Lower lobe of right lung (tissue), 2 donors: ENCODE measurements at regions not wholly inside any gene's neighbourhood (a gene's known extent, or its start where the extent isn't known, plus 50 kb on each side); places are given as distances from the start of the nearest gene placed in this dataset.

ENCODE experiments used
- ATAC-seq, 2 donors: fragments of 200-7000 bp; cut with Tn5 transposase; one replicate each; pipeline ENCODE4 v1.9.1; 2020 to 2022; ENCODE audit warnings: mild to moderate bottlenecking in 2 of 2, moderate library complexity in 2 of 2
- DNase-seq: peaks from one replicate; pipeline ENCODE4 v3.0.0-alpha.2; 2020
- H3K27ac ChIP-seq: fragments of 200-600 bp; one replicate; pipeline ENCODE4 v1.8.0; 2022
- H3K27me3 ChIP-seq: fragments of 200-600 bp; one replicate; pipeline ENCODE4 v1.8.0; 2022; ENCODE audit warnings: low read depth
- H3K36me3 ChIP-seq: fragments of 200-600 bp; one replicate; pipeline ENCODE4 v1.8.0; 2022; ENCODE audit warnings: mild to moderate bottlenecking
- H3K4me1 ChIP-seq: fragments of 200-600 bp; one replicate; pipeline ENCODE4 v1.8.0; 2022
- H3K4me3 ChIP-seq: fragments of 200-600 bp; one replicate; pipeline ENCODE4 v1.8.0; 2022; ENCODE audit warnings: mild to moderate bottlenecking
- H3K9me3 ChIP-seq: fragments of 200-600 bp; one replicate; pipeline ENCODE4 v1.8.0; 2022
- intact Hi-C: fragments of 100-400 bp; cut with DNase I; formaldehyde crosslinking; loops from one replicate; pipeline ENCODE4 v1.11.0; 2022
- TF ChIP-seq, protein P1 (sequence below): fragments of 200-600 bp; IDR thresholded peaks from one replicate; pipeline ENCODE4 v1.8.0; 2022; ENCODE audit warnings: antibody characterized with exemption, mild to moderate bottlenecking
- donor health status: DM: no; HTN: yes; CAD: no; lungs with severe emphysema.

DNA sequence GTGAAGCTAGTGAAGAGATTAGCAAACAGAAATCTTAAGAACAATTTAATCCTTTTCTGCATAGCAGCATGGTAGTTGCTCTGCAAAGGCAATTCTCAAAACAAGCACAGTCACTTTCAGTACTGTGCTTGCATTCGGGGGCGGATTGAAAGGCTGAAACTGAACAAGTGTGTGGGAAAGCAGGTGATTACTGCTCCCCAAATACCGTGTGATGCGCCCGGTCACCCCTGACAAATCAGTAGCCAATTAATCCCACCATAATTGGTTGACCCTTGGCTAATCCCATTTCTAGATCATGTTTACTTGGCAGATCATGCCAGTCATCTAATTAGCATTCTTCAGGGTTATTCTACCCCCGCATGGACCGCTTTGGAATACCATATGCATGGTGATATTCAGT, 76.5 kb upstream of the ADRB1 start:
- no peak for DNase-seq
- TF ChIP-seq, protein P1, sequence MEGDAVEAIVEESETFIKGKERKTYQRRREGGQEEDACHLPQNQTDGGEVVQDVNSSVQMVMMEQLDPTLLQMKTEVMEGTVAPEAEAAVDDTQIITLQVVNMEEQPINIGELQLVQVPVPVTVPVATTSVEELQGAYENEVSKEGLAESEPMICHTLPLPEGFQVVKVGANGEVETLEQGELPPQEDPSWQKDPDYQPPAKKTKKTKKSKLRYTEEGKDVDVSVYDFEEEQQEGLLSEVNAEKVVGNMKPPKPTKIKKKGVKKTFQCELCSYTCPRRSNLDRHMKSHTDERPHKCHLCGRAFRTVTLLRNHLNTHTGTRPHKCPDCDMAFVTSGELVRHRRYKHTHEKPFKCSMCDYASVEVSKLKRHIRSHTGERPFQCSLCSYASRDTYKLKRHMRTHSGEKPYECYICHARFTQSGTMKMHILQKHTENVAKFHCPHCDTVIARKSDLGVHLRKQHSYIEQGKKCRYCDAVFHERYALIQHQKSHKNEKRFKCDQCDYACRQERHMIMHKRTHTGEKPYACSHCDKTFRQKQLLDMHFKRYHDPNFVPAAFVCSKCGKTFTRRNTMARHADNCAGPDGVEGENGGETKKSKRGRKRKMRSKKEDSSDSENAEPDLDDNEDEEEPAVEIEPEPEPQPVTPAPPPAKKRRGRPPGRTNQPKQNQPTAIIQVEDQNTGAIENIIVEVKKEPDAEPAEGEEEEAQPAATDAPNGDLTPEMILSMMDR: no peak
- no peak for ATAC-seq
- H3K4me3 ChIP-seq: no peak overlapping the region
- no peaks in the 10 kb centered on the region for H3K27me3 ChIP-seq
- no peaks in the 10 kb centered on the region for H3K36me3 ChIP-seq
- H3K27ac ChIP-seq: no peak overlapping the region
- intact Hi-C loops: no loop called here
- H3K4me1 ChIP-seq: peaks cover 13% of the 10 kb centered on the region
- no peaks in the 10 kb centered on the region for H3K9me3 ChIP-seq

DNA sequence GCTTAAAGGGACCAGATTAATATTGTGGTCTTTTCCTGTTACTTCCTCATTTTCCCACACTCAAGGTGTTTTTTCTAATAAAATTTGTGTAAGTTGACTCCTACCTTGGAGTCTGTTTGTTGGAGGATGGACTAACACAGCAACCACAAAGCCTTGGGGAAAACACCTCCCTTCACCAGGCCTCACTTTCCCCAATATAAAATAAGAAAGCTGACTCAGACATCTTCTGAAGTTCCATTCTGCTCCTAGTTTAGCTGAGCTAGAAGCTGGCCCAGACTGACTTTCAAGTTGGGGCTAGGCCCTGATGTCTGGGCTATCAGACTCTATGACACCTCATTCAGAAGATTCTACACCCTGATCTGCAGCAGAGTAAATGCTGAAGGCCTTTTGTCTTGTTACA, 73.0 kb upstream of the ADRB1 start:
- TF ChIP-seq, protein P1: no peak
- intact Hi-C loops: no loop called here
- ATAC-seq: no peak
- no peaks in the 10 kb centered on the region for H3K36me3 ChIP-seq
- H3K27ac ChIP-seq: no peak overlapping the region
- no peak overlapping the region for H3K4me3 ChIP-seq
- no peaks in the 10 kb centered on the region for H3K9me3 ChIP-seq
- H3K27me3 ChIP-seq: no peaks in the 10 kb centered on the region
- no peak for DNase-seq
- peaks cover 3% of the 10 kb centered on the region for H3K4me1 ChIP-seq

- Histone ChIP-seq H3K27me3 (no peaks in the 10 kb centered on the region), H3K4me3 (no peak overlapping the region), H3K36me3 (no peaks in the 10 kb centered on the region), H3K27ac (no peak overlapping the region), H3K9me3 (no peaks in the 10 kb centered on the region), H3K4me1 (no peaks in the 10 kb centered on the region)
- TF ChIP-seq, protein P1: no peak
- DNase-seq: no peak
- intact Hi-C loops: no loop called here
- ATAC-seq: no peak
Observed at GRCh38 chr10:113971349-113971973, 72.2 kb upstream of the ADRB1 start.

DNA sequence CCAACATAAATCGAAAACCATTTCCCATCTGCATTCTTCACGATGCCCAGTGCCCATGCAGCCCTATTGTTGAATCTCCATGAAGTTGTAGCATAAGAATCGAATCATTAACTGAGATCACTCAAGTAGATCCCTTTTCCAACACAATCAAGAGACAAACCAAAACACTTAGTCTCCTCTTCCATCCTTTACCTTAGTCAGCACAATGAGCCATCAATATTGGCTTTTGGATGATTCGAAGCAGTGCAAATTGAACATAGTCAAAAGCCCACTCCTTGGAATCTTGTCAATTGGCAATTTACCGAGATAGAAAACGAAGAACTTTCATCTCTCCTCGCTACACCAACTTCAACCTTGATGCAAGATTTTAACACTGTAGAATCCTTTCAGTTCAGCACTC, 66.5 kb upstream of the ADRB1 start:
- Histone ChIP-seq H3K4me1 (peaks cover 4% of the 10 kb centered on the region), H3K36me3 (no peaks in the 10 kb centered on the region), H3K9me3 (no peaks in the 10 kb centered on the region), H3K27ac (no peak overlapping the region), H3K27me3 (no peaks in the 10 kb centered on the region), H3K4me3 (no peak overlapping the region)
- TF ChIP-seq, protein P1: no peak
- ATAC-seq: no peak
- intact Hi-C loops: no loop called here
- DNase-seq: no peak

DNA sequence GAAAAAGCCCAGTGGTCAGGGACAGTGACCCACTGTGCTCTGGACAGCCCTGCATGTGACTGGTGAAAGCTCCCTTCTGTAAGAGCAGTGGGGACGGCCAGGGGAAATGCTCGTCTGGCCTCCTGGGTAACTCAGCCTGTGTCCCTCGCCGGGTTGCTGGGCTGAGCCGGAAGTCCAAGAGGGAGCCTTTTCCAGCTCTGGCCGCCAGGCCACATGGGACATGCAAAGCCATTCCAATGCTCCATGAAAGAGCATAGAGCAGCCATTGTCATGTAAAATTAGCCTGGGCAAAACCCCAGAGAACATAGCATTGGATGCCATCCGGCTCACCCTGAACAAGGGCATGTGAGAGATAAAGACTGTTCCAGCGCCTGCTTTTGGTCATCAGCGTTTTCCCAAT, 64.9 kb upstream of the ADRB1 start:
- no peak overlapping the region for H3K27ac ChIP-seq
- H3K4me1 ChIP-seq: peaks cover 21% of the 10 kb centered on the region
- intact Hi-C loops: no loop called here
- no peaks in the 10 kb centered on the region for H3K27me3 ChIP-seq
- ATAC-seq (no peak), DNase-seq (no peak)
- no peaks in the 10 kb centered on the region for H3K36me3 ChIP-seq
- no peak overlapping the region for H3K4me3 ChIP-seq
- H3K9me3 ChIP-seq: no peaks in the 10 kb centered on the region
- TF ChIP-seq, protein P1: no peak
